Vagina (tissue), 2 donors: ENCODE measurements at regions not wholly inside any gene's neighbourhood (a gene's known extent, or its start where the extent isn't known, plus 50 kb on each side); places are given as distances from the start of the nearest gene placed in this dataset.
"Not testable (repeated sequence)": the region's sequence is repeated elsewhere in the genome, so short reads cannot be mapped to it uniquely, and the experiment has no call there.

ENCODE experiments used
- DNase-seq, 2 donors: peaks; one replicate each; pipeline ENCODE4 v3.0.0-alpha.2; 2017; ENCODE audit errors: extremely low spot score in 2 of 2
- H3K27ac ChIP-seq: fragments of 200-600 bp; sonication (generic); one replicate; pipeline ENCODE4 v1.5.1; 2019
- H3K27me3 ChIP-seq: fragments of 200-600 bp; sonication (generic); one replicate; pipeline ENCODE4 v1.5.1; 2019
- H3K36me3 ChIP-seq, 2 donors: fragments of 200-600 bp; sonication (generic); one replicate each; pipeline ENCODE4 v1.5.1; 2017 to 2019
- H3K4me1 ChIP-seq: fragments of 200-600 bp; sonication (generic); one replicate; pipeline ENCODE4 v1.5.1; 2019
- H3K4me3 ChIP-seq, 2 donors: fragments of 200-600 bp; sonication (generic); 1 replicate in 1 of 2; 2 replicates in 1 of 2; pipeline ENCODE4 v1.5.1; 2016 to 2019
- H3K9me3 ChIP-seq: fragments of 200-600 bp; sonication (generic); one replicate; pipeline ENCODE4 v1.5.1; 2019
- POLR2A ChIP-seq, 2 donors: fragments of 450-650 bp; IDR thresholded peaks; one replicate each; pipeline ENCODE4 v1.6.1; 2017; ENCODE audit warnings: antibody characterized with exemption in 2 of 2, mild to moderate bottlenecking in 2 of 2, moderate library complexity in 2 of 2
- POLR2AphosphoS5 ChIP-seq, 2 donors: sonication (generic); formaldehyde crosslinking; IDR thresholded peaks; one replicate each; pipeline ENCODE4 v1.9.0; 2017; ENCODE audit warnings: antibody characterized with exemption in 2 of 2, mild to moderate bottlenecking in 2 of 2, low read depth in 1 of 2; ENCODE audit not compliant: insufficient read depth in 1 of 2
- intact Hi-C: fragments of 100-400 bp; cut with DNase I; formaldehyde crosslinking; loops from one replicate; pipeline ENCODE4 v1.15.1; 2023
- TF ChIP-seq, protein P1 (sequence below), 3 experiments: fragments of 450-650 bp in 2 of 3; fragments of 200-600 bp in 1 of 3; sonication (generic) in 1 of 3; IDR thresholded peaks; one replicate each; pipeline ENCODE4 v1.5.1; 2017 to 2019; ENCODE audit warnings: antibody characterized with exemption in 3 of 3, mild to moderate bottlenecking in 2 of 3, moderate library complexity in 2 of 3

DNA sequence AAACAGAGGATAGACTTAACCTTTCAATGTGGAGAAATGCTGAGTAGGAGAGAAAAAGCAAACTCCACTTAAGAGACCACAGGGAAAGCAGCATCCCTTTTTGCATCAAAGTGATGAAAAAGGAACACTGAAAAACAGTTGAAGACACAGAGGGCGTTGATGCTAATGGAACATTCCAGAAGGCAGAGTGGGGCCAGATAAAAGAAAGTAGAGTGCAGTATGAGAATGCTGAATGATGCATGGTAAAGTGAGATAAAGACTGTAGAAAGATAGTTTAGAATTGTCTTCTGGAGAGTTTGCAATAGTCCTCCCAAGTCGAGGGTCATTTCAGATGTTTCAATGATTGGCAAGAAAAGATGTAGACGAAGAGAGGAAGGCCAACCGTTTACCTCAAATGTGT lies 574.3 kb downstream of the PRR16 start:
- Histone ChIP-seq H3K27ac (no peak overlapping the region), H3K27me3 (no peaks in the 10 kb centered on the region), H3K36me3 (no peaks in the 10 kb centered on the region), H3K9me3 (no peaks in the 10 kb centered on the region), H3K4me3 (no peak overlapping the region), H3K4me1 (no peaks in the 10 kb centered on the region)
- intact Hi-C loops: no loop called here
- no peak for DNase-seq
- TF ChIP-seq POLR2AphosphoS5 (IDR thresholded peaks at IDR 0.05; ENCODE audit: insufficient read depth in 1 of 2, low read depth in 1 of 2): no peak
- TF ChIP-seq POLR2A (IDR thresholded peaks at IDR 0.05): no peak
- TF ChIP-seq, protein P1, sequence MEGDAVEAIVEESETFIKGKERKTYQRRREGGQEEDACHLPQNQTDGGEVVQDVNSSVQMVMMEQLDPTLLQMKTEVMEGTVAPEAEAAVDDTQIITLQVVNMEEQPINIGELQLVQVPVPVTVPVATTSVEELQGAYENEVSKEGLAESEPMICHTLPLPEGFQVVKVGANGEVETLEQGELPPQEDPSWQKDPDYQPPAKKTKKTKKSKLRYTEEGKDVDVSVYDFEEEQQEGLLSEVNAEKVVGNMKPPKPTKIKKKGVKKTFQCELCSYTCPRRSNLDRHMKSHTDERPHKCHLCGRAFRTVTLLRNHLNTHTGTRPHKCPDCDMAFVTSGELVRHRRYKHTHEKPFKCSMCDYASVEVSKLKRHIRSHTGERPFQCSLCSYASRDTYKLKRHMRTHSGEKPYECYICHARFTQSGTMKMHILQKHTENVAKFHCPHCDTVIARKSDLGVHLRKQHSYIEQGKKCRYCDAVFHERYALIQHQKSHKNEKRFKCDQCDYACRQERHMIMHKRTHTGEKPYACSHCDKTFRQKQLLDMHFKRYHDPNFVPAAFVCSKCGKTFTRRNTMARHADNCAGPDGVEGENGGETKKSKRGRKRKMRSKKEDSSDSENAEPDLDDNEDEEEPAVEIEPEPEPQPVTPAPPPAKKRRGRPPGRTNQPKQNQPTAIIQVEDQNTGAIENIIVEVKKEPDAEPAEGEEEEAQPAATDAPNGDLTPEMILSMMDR (IDR thresholded peaks at IDR 0.05): no peak

- DNase-seq: no peak
- no peak for TF ChIP-seq POLR2AphosphoS5 (IDR thresholded peaks at IDR 0.05; ENCODE audit: insufficient read depth in 1 of 2, low read depth in 1 of 2)
- TF ChIP-seq, protein P1 (IDR thresholded peaks at IDR 0.05): no peak
- TF ChIP-seq POLR2A (IDR thresholded peaks at IDR 0.05): no peak
- no peak overlapping the region for H3K27ac ChIP-seq
- no peaks in the 10 kb centered on the region for H3K27me3 ChIP-seq
- H3K4me3 ChIP-seq: no peak overlapping the region
- no peaks in the 10 kb centered on the region for H3K4me1 ChIP-seq
- no peaks in the 10 kb centered on the region for H3K9me3 ChIP-seq
- intact Hi-C loops: no loop called here
- H3K36me3 ChIP-seq: no peaks in the 10 kb centered on the region
These were observed 585.9 kb downstream of the PRR16 start for GRCh38 chr5:121049971-121050370.

DNA sequence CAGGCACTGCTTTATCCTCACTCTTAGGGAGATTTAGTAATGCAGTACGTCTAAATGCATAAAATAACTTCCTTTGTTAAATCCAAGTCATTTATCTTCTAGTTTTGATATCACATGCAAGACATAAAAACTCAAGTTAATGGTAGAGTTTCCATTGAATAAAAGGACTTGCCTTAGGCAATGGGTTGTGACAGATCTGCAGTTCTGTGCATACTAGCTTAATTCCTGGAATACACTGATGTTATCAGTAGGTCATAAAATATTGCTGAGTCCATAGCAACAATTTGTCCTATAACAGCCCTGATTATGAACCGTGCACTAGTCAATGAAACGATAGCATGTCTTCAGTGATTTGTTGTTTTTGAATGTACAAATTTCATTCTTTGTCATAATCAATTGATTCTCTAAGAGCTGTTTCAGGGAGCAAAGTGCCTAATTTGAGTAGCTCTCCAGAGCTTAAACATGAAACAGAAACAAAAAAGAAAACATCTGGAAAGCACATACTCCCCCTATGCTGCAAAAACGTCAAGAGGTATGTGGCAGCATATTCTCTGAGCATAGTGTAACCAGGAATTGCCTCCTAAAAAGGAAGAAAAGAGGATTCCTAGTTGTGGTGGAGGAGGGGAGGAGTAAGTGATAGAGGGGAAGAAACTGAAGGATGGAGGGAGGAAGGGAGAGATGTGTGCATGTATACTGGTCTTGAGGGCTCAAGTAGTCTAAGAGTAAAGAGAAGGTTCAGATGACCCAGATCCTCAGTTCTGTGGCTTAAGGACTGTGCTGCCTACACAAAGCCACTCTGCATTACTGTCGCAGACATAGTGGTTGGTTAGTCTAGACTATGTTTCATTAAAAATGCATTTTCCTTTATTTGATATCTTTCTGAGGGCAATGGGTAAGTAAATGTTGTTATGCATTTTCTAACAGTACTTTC lies 589.2 kb downstream of the PRR16 start:
- no peak for DNase-seq

GRCh38 chr5:121055586-121055985 lies 591.5 kb downstream of the PRR16 start:
- DNase-seq: no peak
- intact Hi-C loops: no loop called here
- Histone ChIP-seq H3K27me3 (no peaks in the 10 kb centered on the region), H3K36me3 (no peaks in the 10 kb centered on the region), H3K4me3 (no peak overlapping the region), H3K9me3 (no peaks in the 10 kb centered on the region), H3K27ac (no peak overlapping the region), H3K4me1 (no peaks in the 10 kb centered on the region)
- TF ChIP-seq, protein P1 (IDR thresholded peaks at IDR 0.05): no peak
- TF ChIP-seq POLR2A (IDR thresholded peaks at IDR 0.05) (no peak), POLR2AphosphoS5 (IDR thresholded peaks at IDR 0.05; ENCODE audit: insufficient read depth in 1 of 2, low read depth in 1 of 2) (no peak)

More for the DNA sequence above, 589.2 kb downstream of the PRR16 start:
- Histone ChIP-seq H3K36me3 (no peaks in the 10 kb centered on the region), H3K9me3 (no peaks in the 10 kb centered on the region), H3K27ac (no peak overlapping the region), H3K27me3 (no peaks in the 10 kb centered on the region), H3K4me3 (no peak overlapping the region), H3K4me1 (no peaks in the 10 kb centered on the region)
- TF ChIP-seq POLR2A (IDR thresholded peaks at IDR 0.05) (no peak), POLR2AphosphoS5 (IDR thresholded peaks at IDR 0.05; ENCODE audit: insufficient read depth in 1 of 2, low read depth in 1 of 2) (no peak)
- TF ChIP-seq, protein P1 (IDR thresholded peaks at IDR 0.05): no peak
- intact Hi-C loops: no loop called here

GRCh38 chr5:121064241-121064640 lies 600.1 kb downstream of the PRR16 start:
- H3K27me3 ChIP-seq, H3K9me3 ChIP-seq, H3K36me3 ChIP-seq, DNase-seq, H3K4me3 ChIP-seq, intact Hi-C loops, H3K4me1 ChIP-seq, H3K27ac ChIP-seq: not testable (repeated sequence)
